ENCODE measurements at regions not wholly inside any gene's neighbourhood (a gene's known extent, or its start where the extent isn't known, plus 50 kb on each side); places are given as distances from the start of the nearest gene placed in this dataset.

DNA sequence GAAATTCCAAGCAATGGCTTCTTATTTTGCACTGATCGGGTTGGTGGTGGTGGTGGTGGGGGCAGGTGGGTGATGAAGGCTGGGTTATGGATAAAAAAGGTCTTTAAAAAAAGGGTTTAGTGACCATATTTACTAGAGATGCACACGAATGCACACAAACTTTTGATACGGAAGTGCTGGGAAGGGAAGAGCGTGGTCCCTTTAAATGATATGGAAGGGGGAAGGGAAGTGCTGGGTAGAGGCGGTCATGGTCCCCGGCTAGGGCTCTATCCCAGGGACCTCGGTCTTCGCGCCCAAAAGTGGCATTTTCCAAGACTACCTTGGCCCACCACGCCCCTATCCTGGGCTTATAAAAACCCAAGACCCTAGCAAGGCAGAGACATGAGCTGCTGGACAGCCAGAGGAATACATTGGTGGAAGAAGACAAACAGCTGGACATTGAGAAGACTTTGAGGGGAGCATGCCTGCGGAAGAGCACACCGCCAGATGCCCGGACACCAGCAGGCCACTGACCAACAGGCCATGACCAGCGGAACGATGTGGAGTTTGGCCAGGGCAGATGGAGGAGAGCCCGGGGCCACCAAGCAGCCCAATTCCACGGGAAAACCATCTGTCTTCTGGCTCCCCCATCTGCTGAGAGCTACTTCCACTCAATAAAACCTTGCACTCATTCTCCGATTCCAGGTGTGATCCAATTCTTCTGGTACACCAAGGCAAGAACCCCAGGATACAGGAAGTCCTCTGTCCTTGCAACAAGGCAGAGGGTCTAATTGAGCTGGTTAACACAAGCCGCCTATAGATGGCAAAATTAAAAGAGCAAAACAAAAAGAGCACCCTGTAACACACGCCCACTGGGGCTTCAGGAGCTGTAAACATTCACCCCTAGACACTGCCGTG, 1720.2 kb downstream of the MRPL39 start:
- ChIA-PET CTCF (no interaction called here), POLR2A (ENCODE audit: unreplicated experiment) (no interaction called here)
- H4K20me1 ChIP-seq (ENCODE audit: insufficient read depth, low read length): no peaks in the 10 kb centered on the region
- no peak overlapping the region for H3K4ac ChIP-seq (ENCODE audit: low read depth, low read length)
- H3K9ac ChIP-seq (ENCODE audit: low read depth, low read length): no peak overlapping the region
- no peak overlapping the region for H2BK120ac ChIP-seq (ENCODE audit: low read depth, low read length)
- no peak overlapping the region for H4K8ac ChIP-seq (ENCODE audit: low read depth in 2 of 2, low read length in 2 of 2)
- no peaks in the 10 kb centered on the region for H3K79me1 ChIP-seq (ENCODE audit: low read depth in 1 of 2, low read length in 2 of 2)
- DNase-seq (no peak), ATAC-seq (ENCODE audit: low read depth) (no peak)
- H3K4me1 ChIP-seq (ENCODE audit: control insufficient read depth, insufficient read depth, low read length): no peaks in the 10 kb centered on the region
- H3K9me3 ChIP-seq (ENCODE audit: control insufficient read depth, insufficient read depth, low read length): peaks cover 3% of the 10 kb centered on the region; the same call in 1 of the 2 replicates
- H3K36me3 ChIP-seq (ENCODE audit: control insufficient read depth, insufficient read depth, low read length): no peaks in the 10 kb centered on the region
- H3K14ac ChIP-seq (replicated peaks; ENCODE audit: low read depth, low read length): no peak overlapping the region
- in situ Hi-C loops (cut with MboI; ENCODE audit: low sequenced_read_pairs) (no loop called here), dilution Hi-C loops (cut with HindIII; ENCODE audit: low sequenced_read_pairs, unreplicated experiment) (no loop called here), intact Hi-C loops (cut with micrococcal nuclease) (no loop called here)
- no peak overlapping the region for H2AK9ac ChIP-seq (replicated peaks; ENCODE audit: low read depth, low read length, poor library complexity)
- no peak overlapping the region for H2BK15ac ChIP-seq (ENCODE audit: low read depth, low read length)
- BruUV-seq (replicated peaks): no TSS peak
- H3K9me1 ChIP-seq (ENCODE audit: insufficient read depth, low read length): no peaks in the 10 kb centered on the region
- no peak overlapping the region for H3K23ac ChIP-seq (ENCODE audit: low read depth, low read length)
- H3K56ac ChIP-seq (ENCODE audit: extremely low read depth, insufficient read depth, low read length): no peak overlapping the region
- H3K4me2 ChIP-seq (ENCODE audit: low read depth, low read length): no peak overlapping the region
- no peak overlapping the region for H2AK5ac ChIP-seq (ENCODE audit: low read depth, low read length)
- H3K4me3 ChIP-seq (ENCODE audit: insufficient read depth, low read depth, low read length): no peak overlapping the region
- 20% methylated on average over 1 of the region's 21 CpGs; no CpG with 5 or more reads in 1 of the 2 experiments for WGBS, 2 experiments (ENCODE audit: extremely low coverage in 2 of 2, insufficient read length in 1 of 2)
- H2BK20ac ChIP-seq (ENCODE audit: low read depth, low read length): no peak overlapping the region
- H3K18ac ChIP-seq (ENCODE audit: low read depth, low read length): no peak overlapping the region
- TF ChIP-seq POLR2A (IDR thresholded peaks at IDR 0.05; ENCODE audit: low read depth, low read length) (no peak), RAD21 (IDR thresholded peaks at IDR 0.05; ENCODE audit: low read length) (no peak), RFX5 (IDR thresholded peaks at IDR 0.05; ENCODE audit: low read depth, low read length) (no peak), FOS (IDR thresholded peaks at IDR 0.05; ENCODE audit: low read depth, low read length) (no peak), MAFK (IDR thresholded peaks at IDR 0.05; ENCODE audit: low read depth, low read length) (no peak), NFE2L2 (IDR thresholded peaks at IDR 0.05; ENCODE audit: low read depth, low read length) (no peak), SMC3 (IDR thresholded peaks at IDR 0.05; ENCODE audit: low read depth, low read length) (no peak)
- TF ChIP-seq, protein P1, sequence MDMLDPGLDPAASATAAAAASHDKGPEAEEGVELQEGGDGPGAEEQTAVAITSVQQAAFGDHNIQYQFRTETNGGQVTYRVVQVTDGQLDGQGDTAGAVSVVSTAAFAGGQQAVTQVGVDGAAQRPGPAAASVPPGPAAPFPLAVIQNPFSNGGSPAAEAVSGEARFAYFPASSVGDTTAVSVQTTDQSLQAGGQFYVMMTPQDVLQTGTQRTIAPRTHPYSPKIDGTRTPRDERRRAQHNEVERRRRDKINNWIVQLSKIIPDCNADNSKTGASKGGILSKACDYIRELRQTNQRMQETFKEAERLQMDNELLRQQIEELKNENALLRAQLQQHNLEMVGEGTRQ (IDR thresholded peaks at IDR 0.05; ENCODE audit: low read depth, low read length): no peak
- H3K27ac ChIP-seq (ENCODE audit: insufficient read depth, low read length): no peak overlapping the region
- H2AFZ ChIP-seq (replicated peaks; ENCODE audit: low read length, poor library complexity): no peak overlapping the region
- no peaks in the 10 kb centered on the region for H3K27me3 ChIP-seq (ENCODE audit: control insufficient read depth, insufficient read depth, low read length)
- no peak overlapping the region for H4K91ac ChIP-seq (ENCODE audit: insufficient read depth, low read depth, low read length)
- H4K5ac ChIP-seq (ENCODE audit: low read depth, low read length): no peak overlapping the region
- no peak overlapping the region for H2BK5ac ChIP-seq (ENCODE audit: low read depth, low read length, poor library complexity, severe bottlenecking)

Measured in IMR-90 (cell line).